ENCODE measurements at regions not wholly inside any gene's neighbourhood (a gene's known extent, or its start where the extent isn't known, plus 50 kb on each side); places are given as distances from the start of the nearest gene placed in this dataset.

DNA sequence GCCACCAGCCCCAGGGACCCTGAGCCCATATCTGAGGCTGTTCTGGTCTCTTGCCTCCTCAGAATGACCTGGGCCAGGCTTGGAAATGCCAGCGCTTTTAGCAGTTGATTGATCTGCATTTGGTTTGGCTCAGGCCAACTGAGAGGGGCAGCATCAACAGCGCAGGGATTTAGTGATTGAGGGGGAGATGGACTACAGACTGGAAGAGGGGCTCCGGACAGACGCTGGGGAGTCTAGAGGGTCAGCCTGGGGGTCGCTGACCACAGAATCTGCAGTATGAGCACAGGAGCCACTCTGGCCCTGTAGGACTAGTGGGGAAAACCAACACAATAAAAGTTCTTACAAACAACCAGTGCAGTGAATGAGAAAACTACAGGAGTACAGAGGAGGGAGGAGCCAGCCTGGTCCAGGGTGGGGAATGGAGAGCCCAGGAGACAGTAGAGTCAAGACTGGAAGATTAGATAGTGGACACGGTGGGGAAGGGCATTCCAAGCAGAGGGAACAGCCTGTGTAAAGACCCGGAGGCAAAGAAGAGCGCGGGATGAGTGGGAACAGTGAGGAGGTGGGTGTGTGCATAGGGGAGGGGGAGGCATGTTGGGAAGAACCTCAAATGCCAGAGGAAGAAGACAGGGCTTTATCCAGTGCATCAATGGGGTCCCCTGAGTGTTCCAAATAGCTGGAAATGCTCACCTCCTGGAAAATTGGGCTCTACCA lies 128.9 kb downstream of the MRM1 start:
- no peak for DNase-seq

DNA sequence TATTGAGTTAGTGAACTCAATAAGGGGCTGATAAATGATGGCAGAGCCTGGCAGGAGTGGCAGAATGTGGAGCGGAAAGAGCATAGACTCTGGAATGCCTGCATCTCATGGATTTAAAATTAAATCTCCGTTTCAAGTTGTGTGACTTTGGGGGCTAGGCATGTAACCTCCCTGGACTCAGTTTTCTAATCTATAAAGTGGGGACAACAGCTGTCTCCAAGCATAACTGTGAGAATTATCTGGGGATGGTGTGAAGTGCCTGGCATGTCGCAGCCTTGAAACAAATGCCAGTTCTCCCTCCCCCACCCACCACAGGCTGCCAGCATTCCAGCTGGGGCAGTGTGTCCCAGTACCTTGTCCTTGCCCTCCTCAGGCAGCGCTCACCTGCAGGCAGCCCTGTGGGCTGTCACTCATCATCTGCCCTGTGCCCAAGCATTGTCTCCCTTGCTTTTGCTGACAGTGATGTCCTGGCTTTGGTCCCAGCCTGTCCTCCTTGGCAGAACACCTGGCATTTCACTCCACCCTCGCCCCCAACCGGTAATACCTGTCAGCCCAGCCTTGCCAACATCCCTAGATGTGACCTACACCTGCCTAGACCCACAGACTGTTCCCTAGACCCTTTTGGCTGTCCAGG lies 129.6 kb downstream of the MRM1 start:
- DNase-seq, result peak; percentile 13

- DNase-seq, result peak; percentile 34
Observed at GRCh38 chr17:36731811-36732210, 130.4 kb downstream of the MRM1 start.

DNA sequence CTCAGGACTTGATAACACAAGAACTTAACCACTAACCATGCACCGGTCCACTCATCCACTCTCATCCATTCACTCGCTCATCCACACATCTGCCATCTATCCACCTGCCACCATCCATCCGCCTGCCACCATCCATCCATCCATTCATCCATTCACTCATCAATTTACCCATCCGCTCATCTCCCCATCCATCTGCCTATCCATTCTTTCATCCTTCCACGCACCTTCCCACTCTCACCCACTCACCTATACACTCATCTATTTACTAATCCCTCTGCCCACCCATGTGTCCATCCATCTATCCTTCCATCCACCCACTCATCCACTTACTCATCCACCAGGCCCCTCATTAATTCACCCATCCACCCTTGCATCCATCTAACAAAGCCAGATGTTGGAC lies 131.0 kb downstream of the MRM1 start:
- DNase-seq, result no peak

DNA sequence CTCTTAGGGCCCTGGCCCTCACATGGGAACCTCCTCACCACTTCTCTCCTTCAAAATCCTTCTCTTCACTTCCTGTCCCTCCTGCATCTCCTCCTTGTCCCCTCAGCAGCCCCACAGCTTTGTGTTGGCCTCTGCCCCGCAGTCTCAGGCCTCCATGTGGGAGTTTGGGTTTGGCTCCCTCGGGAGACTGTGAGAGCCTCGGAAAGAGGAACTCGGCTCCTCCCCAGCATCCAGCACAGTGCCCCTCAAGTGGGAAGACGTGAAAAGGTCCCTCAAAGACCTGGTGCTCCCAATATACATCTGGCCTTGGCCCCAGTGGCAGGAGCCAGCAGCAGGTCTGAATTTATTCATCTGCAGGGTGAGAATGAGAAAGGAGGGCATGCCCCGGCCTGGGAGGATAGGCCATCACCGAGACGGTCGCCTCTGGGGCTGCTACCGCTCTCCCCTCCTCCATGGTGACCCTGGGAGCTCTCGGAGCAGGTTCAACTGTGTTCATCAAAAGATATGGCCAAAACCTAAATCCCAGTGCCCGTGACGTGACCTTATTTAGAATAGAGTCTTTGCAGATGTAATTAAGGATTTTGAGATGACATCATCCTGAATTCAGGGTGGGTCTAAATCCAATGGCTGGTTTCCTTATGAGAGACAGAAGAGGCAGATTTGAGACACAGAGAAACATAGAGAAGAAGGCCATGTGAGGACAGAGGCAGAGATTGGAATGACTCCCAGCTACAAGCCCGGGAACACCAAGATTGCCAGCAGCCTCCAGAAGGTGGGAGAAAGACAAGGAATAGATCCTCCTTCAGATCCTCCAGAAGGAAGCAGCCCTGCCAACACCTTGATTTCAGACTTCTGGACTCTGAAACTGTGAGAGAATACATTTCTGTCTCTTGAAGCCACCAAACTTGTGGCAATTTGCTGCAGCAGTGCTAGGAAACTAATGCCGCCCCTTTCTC lies 135.1 kb downstream of the MRM1 start:
- DNase-seq, result no peak

DNA sequence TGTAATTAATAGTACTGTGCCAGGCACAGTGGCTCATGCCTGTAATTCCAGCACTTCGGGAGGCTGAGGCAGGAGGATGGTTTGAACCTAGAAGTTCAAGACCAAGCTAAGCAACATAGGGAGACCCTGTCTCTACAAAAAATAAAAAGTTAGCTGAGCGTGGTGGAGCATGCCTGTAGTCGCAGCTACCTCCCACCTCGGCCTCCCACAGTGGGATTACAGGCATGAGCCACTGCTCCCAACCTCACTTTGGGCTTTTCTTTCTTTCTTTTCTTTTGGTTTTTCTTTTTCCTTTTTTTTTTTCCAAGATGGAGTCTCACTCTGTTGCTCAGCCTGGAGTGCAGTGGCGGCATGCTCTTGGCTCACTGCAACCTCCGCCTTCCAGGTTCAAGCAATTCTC lies 137.8 kb downstream of the MRM1 start:
- no peak for DNase-seq

DNA sequence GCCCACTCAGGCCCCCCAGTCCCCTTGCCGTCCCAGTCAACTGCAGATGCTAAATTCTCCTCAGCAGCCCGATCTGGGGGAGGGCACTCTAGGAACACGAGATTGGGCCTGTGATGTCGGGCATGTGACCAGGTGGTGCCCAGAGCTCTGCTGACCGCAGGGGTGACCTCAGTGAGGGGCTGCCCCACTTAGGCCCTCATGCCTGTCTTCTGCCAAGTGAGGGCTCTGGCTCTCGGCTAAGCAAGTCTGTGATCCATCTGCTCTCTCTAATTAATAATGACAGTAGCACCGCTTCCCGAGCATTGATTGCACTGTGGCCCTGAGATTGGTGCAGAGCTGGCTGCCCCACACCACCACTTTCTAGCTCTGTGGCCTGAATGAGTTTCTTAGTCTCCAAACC lies 138.8 kb downstream of the MRM1 start:
- DNase-seq, result no peak

GRCh38 chr17:36741019-36741902 lies 139.9 kb downstream of the MRM1 start:
- DNase-seq, result no peak

GRCh38 chr17:36742267-36743000 lies 141.1 kb downstream of the MRM1 start:
- DNase-seq, result peak; percentile 6

- no peak for DNase-seq
Observed at GRCh38 chr17:36743130-36743529, 141.7 kb downstream of the MRM1 start.

- DNase-seq, result no peak
Observed at GRCh38 chr17:36746381-36747053, 145.1 kb downstream of the MRM1 start.

DNA sequence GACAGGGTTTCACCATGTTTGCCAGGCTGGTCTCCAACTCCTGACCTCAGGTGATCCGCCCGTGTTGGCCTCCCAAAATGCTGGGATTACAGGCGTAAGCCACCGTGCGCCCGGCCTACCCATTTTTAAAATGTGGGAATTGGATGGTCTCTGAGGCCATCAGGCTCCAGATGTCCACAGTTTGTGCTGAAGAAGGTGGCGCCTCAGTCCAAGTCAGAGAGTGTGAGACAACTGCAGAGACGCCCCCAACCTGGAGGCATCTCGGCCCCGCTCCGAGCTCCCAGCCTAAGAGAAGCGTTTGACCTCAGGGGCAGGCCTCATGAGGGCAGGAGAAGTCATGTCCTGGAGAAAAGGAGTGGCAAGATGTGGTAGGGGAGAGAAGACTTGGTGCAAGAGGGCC lies 146.5 kb downstream of the MRM1 start:
- DNase-seq, result no peak

DNA sequence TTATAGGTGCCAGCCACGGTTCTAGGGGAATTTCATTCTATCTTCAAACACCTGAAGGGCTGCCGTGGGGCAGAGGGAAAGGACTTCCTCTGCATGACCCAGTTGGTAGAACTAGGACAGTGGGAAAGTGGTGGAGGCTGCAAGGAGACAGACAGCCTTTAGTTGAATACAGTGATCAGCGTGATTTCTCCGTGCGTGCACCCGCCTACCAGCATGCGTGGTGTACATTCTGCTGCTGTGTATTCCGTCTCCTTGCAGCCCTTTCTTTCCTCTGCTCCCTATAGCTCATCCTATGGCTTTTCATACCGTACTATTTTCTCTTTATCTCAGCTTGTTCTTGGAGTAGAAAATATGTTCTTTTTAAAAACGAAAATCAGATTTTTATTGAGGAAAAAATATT lies 146.9 kb downstream of the MRM1 start:
- DNase-seq, result no peak

GRCh38 chr17:36749493-36749892 lies 148.1 kb downstream of the MRM1 start:
- peak; percentile 12 for DNase-seq

- DNase-seq, result no peak
Observed at GRCh38 chr17:36750316-36750885, 149.0 kb downstream of the MRM1 start.

DNA sequence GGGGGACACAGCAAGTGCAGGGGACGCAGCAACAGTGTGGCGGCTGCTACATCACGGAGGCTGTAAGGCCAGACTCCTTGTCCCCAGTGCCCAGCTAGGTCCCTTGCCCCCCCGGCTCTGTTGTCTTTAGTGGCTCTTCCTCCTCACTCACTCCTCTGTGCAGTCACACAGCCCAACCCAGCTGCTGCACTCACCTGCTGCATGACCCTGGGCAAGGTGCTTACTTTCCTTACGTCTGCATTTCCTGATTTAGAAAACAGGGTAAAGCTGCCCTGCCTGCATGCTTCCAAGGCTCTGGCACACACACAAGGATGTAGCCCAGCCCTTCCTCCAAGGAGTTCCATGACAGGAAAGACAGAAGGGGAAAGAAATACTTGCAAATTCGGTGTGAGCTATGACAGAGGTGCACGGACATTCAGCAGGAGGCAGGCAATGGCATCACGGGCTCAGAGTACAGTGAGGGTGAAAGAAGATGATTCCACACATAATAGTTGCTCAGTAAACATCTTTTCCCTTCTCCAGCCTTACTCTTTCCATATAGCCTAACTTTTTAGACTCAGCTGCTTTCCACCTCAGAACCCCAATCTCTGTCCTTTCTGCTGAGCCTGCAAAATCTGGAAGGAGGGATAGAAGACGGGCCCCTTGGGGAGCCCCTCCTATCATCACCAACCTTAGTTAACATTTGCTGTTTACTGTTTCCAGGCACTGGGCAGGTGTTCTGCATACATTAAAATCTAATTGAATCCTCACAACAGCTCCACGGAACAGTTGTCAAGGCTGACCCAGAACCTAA lies 150.9 kb downstream of the MRM1 start:
- DNase-seq, result no peak

DNA sequence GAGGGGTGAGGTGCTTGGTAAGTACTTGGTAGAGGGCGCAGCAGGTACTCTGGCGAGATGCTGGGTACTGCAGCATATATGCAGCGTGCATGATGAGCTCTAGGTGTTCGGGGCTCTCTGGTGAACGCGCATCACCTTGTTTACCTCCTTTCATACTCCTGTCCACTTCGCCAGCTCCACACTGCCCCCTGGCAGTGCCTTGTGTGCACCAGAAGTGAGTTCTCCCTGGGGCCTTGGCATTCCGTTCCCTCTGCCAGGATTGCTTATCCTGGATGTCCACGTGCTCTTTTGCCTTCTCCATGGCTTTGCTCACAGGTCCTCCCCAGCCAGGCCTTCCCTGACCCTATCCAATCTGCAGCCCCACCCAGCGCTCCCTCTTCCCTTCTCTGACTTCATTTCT lies 154.2 kb downstream of the MRM1 start:
- peak; percentile 45 for DNase-seq

DNA sequence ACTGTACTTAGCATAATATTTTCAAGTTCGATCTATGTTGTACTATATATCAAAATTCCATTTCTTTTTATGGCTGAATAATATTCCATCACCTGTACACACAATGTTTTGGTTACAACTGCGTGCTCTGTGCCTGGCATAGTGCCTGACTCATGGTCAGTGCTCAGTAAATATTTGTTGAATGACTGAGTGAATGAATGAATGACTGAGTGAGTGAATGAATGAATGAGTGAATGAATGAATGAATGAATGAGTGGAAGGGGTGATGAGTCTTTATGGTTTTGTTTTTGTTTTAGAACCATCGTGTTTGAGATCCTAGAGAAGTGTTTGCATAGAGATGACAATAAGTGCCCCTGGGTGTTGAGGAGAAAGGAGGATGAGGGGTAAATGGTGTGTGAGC lies 155.3 kb downstream of the MRM1 start:
- no peak for DNase-seq

DNA sequence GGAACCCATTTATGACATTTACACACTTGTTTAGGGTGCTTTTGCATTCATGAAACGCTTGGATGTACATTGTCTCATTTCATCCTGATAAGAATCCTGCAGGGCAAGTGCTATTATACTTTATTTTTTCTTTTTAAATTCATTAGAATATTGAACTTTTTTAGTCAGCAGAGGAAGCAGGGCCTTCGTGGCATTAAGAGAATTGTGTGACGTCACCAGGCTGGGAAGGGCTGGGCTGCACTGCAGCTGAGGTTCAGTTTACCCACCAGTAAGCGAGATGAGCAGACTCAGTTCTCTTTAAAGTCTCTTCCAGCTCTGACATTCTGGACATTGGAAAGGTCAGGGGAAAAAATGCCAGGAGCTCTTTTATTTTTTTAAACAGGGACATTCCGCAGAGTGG lies 159.0 kb downstream of the MRM1 start:
- no peak for DNase-seq
